ENCODE measurements at regions not wholly inside any gene's neighbourhood (a gene's known extent, or its start where the extent isn't known, plus 50 kb on each side); places are given as distances from the start of the nearest gene placed in this dataset.

- DNase-seq (ENCODE audit: low read depth): no peak
These were observed 147.8 kb upstream of the MAX start for GRCh38 chr14:65250162-65250495.

- peak; percentile 97 for DNase-seq (ENCODE audit: low read depth)
These were observed 148.9 kb upstream of the MAX start for GRCh38 chr14:65251213-65251612.

- no peak for DNase-seq (ENCODE audit: low read depth)
These were observed 150.4 kb upstream of the MAX start for GRCh38 chr14:65252482-65253255.

GRCh38 chr14:65255029-65255545 lies 152.8 kb upstream of the MAX start:
- peak; percentile 62 for DNase-seq (ENCODE audit: low read depth)

- no peak for DNase-seq (ENCODE audit: low read depth)
These were observed 153.5 kb upstream of the MAX start for GRCh38 chr14:65255583-65256461.

GRCh38 chr14:65256714-65257113 lies 154.4 kb upstream of the MAX start:
- no peak for DNase-seq (ENCODE audit: low read depth)

- DNase-seq (ENCODE audit: low read depth): no peak
These were observed 155.1 kb upstream of the FUT8 start for GRCh38 chr14:65257425-65257824.

- DNase-seq (ENCODE audit: low read depth): peak; percentile 68
These were observed 154.1 kb upstream of the FUT8 start for GRCh38 chr14:65258391-65258790.

GRCh38 chr14:65259000-65259399 lies 153.5 kb upstream of the FUT8 start:
- DNase-seq (ENCODE audit: low read depth): no peak

- peak; percentile 68 for DNase-seq (ENCODE audit: low read depth)
These were observed 151.7 kb upstream of the FUT8 start for GRCh38 chr14:65260786-65261185.

- DNase-seq (ENCODE audit: low read depth): no peak
These were observed 151.1 kb upstream of the FUT8 start for GRCh38 chr14:65261425-65261920.

GRCh38 chr14:65261946-65262345 lies 150.6 kb upstream of the FUT8 start:
- no peak for DNase-seq (ENCODE audit: low read depth)

GRCh38 chr14:65263177-65263788 lies 149.2 kb upstream of the FUT8 start:
- no peak for DNase-seq (ENCODE audit: low read depth)

- no peak for DNase-seq (ENCODE audit: low read depth)
These were observed 144.7 kb upstream of the FUT8 start for GRCh38 chr14:65267856-65268255.

- no peak for DNase-seq (ENCODE audit: low read depth)
These were observed 143.9 kb upstream of the FUT8 start for GRCh38 chr14:65268594-65268993.

- no peak for DNase-seq (ENCODE audit: low read depth)
These were observed 142.8 kb upstream of the FUT8 start for GRCh38 chr14:65269732-65270131.

GRCh38 chr14:65277027-65277426 lies 135.5 kb upstream of the FUT8 start:
- no peak for DNase-seq (ENCODE audit: low read depth)

- DNase-seq (ENCODE audit: low read depth): no peak
These were observed 134.8 kb upstream of the FUT8 start for GRCh38 chr14:65277580-65278270.

GRCh38 chr14:65278589-65278988 lies 133.9 kb upstream of the FUT8 start:
- no peak for DNase-seq (ENCODE audit: low read depth)

- DNase-seq (ENCODE audit: low read depth): no peak
These were observed 133.0 kb upstream of the FUT8 start for GRCh38 chr14:65279510-65279909.

GRCh38 chr14:65279958-65280357 lies 132.6 kb upstream of the FUT8 start:
- no peak for DNase-seq (ENCODE audit: low read depth)

- DNase-seq (ENCODE audit: low read depth): no peak
These were observed 131.9 kb upstream of the FUT8 start for GRCh38 chr14:65280653-65281052.
